NCI-H1048 (cell line): ENCODE measurements at regions not wholly inside any gene's neighbourhood (a gene's known extent, or its start where the extent isn't known, plus 50 kb on each side); places are given as distances from the start of the nearest gene placed in this dataset.

Experiments used
- DNase-seq: peaks from one replicate; lab custom pipeline; 2025; lab: John Stamatoyannopoulos, UW

- DNase-seq: no peak
Observed at GRCh38 chr7:46366526-46366925, 445.5 kb upstream of the IGFBP3 start.

- DNase-seq: no peak
Observed at GRCh38 chr7:46363688-46364087, 442.6 kb upstream of the IGFBP3 start.

- no peak for DNase-seq
Observed at GRCh38 chr7:46360811-46361210, 439.7 kb upstream of the IGFBP3 start.

GRCh38 chr7:46360296-46360695 is 439.2 kb upstream of the IGFBP3 start:
- no peak for DNase-seq

GRCh38 chr7:46357851-46358250 is 436.8 kb upstream of the IGFBP3 start:
- no peak for DNase-seq

GRCh38 chr7:46357290-46357689 is 436.2 kb upstream of the IGFBP3 start:
- no peak for DNase-seq

GRCh38 chr7:46356371-46356770 is 435.3 kb upstream of the IGFBP3 start:
- DNase-seq: no peak

GRCh38 chr7:46355331-46355730 is 434.3 kb upstream of the IGFBP3 start:
- no peak for DNase-seq

- no peak for DNase-seq
Observed at GRCh38 chr7:46352004-46352954, 431.2 kb upstream of the IGFBP3 start.

- no peak for DNase-seq
Observed at GRCh38 chr7:46349490-46349889, 428.4 kb upstream of the IGFBP3 start.

GRCh38 chr7:46344533-46344932 is 423.5 kb upstream of the IGFBP3 start:
- no peak for DNase-seq

- DNase-seq: no peak
Observed at GRCh38 chr7:46343802-46344201, 422.7 kb upstream of the IGFBP3 start.

GRCh38 chr7:46322937-46323336 is 401.9 kb upstream of the IGFBP3 start:
- no peak for DNase-seq

- no peak for DNase-seq
Observed at GRCh38 chr7:46321556-46322205, 400.6 kb upstream of the IGFBP3 start.

GRCh38 chr7:46320956-46321355 is 399.9 kb upstream of the IGFBP3 start:
- no peak for DNase-seq

- no peak for DNase-seq
Observed at GRCh38 chr7:46319841-46320240, 398.8 kb upstream of the IGFBP3 start.

GRCh38 chr7:46318276-46318675 is 397.2 kb upstream of the IGFBP3 start:
- no peak for DNase-seq

GRCh38 chr7:46317256-46317655 is 396.2 kb upstream of the IGFBP3 start:
- no peak for DNase-seq

- no peak for DNase-seq
Observed at GRCh38 chr7:46315891-46316290, 394.8 kb upstream of the IGFBP3 start.

GRCh38 chr7:46301677-46302076 is 380.6 kb upstream of the IGFBP3 start:
- no peak for DNase-seq

GRCh38 chr7:46297515-46297914 is 376.4 kb upstream of the IGFBP3 start:
- no peak for DNase-seq

- DNase-seq: no peak
Observed at GRCh38 chr7:46296526-46296925, 375.5 kb upstream of the IGFBP3 start.

GRCh38 chr7:46294381-46294780 is 373.3 kb upstream of the IGFBP3 start:
- no peak for DNase-seq
